GM23248 (cell line): ENCODE measurements at regions not wholly inside any gene's neighbourhood (a gene's known extent, or its start where the extent isn't known, plus 50 kb on each side); places are given as distances from the start of the nearest gene placed in this dataset.

Source experiments
- EZH2 ChIP-seq: fragments of 200-600 bp; sonication (generic); IDR thresholded peaks from 2 replicates; pipeline ENCODE4 v1.6.1; 2018; ENCODE audit warnings: antibody characterized with exemption, mild to moderate bottlenecking; ENCODE audit not compliant: insufficient read depth, poor library complexity, severe bottlenecking
- EZH2phosphoT487 ChIP-seq: fragments of 200-600 bp; sonication (generic); IDR thresholded peaks from 2 replicates; pipeline ENCODE4 v1.6.1; 2018; ENCODE audit warnings: antibody characterized with exemption, moderate library complexity, mild to moderate bottlenecking, low read depth; ENCODE audit not compliant: insufficient read depth

DNA sequence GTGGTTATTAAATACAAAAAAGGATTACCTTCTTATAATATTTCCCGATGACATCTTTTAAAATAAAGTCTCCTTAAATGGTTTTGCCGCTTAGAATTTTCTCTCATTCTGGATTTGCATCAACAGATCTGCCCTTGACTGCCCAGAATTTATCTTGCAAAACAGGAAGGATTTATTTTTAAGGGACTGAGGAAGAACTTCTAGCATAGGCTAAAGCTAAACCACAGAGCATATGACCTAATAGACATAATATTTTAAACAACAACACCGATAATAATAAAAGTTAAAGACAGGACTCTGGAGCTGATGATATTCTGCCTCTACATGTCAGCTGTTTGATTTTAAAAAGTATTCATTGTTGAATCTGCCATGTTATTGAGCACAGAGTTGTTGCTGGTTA, 145.3 kb upstream of the ADCY2 start:
- TF ChIP-seq EZH2: no peak
- TF ChIP-seq EZH2phosphoT487: no peak
